ENCODE measurements at regions not wholly inside any gene's neighbourhood (a gene's known extent, or its start where the extent isn't known, plus 50 kb on each side); places are given as distances from the start of the nearest gene placed in this dataset.

DNA sequence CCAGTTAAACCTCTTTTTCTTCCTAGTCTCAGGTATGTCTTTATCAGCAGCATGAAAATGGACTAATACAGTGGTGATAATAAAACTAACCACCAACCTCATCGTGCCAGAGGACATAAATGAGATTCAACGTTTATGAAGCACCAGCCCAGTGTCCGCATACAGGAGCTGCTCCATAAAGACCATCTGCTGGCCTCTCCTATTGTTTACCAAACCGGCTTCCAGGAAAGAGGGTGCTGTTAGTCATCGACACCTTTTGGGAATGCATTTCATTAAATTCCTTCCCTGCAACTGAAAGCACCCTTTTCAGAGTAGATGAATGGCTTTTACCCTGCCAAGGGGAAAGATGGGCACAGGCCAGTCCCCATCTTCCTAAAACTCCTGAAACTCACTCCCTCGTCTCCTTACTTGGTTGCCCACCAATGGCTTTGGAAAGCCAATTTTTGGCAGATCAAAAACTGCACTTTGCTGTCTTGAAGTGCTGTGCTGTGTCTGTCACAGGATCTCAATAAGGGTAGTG, 122.1 kb downstream of the AQP9 start:
- DNase-seq (ENCODE audit: low read depth) = peak; percentile 51
- TF ChIP-seq CTCF (IDR thresholded peaks at IDR 0.05; ENCODE audit: insufficient read depth, low read depth, low read length, missing control alignments) = no peak
- H3K4me3 ChIP-seq (ENCODE audit: low read length) = no peak overlapping the region

- no peak overlapping the region for H3K4me3 ChIP-seq (ENCODE audit: low read length)
- TF ChIP-seq CTCF (IDR thresholded peaks at IDR 0.05; ENCODE audit: insufficient read depth, low read depth, low read length, missing control alignments) = no peak
- peak; percentile 91 for DNase-seq (ENCODE audit: low read depth)
Measured at GRCh38 chr15:58260725-58261267, 122.6 kb downstream of the AQP9 start.

DNA sequence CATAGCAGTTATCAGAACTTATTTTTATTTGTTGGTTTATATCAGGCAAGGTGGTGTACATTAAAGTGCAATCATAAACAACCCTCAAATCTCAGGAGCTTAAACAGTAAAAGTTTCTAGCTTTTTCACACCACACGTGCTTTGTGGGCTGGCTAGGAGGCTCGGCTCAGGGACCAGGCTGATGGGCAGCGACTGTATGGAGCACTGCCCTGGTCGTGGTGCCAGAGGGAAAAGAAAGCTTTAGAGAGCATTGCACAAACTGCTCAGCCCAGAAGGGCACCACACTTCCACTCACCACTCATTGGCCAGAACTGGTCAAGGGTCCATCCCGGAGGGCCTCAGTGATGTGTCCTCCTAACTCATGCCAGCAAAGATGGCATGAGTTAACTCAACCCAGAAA, 123.2 kb downstream of the AQP9 start:
- DNase-seq (ENCODE audit: low read depth) = no peak
- TF ChIP-seq CTCF (IDR thresholded peaks at IDR 0.05; ENCODE audit: insufficient read depth, low read depth, low read length, missing control alignments) = no peak
- H3K4me3 ChIP-seq (ENCODE audit: low read length) = no peak overlapping the region

DNA sequence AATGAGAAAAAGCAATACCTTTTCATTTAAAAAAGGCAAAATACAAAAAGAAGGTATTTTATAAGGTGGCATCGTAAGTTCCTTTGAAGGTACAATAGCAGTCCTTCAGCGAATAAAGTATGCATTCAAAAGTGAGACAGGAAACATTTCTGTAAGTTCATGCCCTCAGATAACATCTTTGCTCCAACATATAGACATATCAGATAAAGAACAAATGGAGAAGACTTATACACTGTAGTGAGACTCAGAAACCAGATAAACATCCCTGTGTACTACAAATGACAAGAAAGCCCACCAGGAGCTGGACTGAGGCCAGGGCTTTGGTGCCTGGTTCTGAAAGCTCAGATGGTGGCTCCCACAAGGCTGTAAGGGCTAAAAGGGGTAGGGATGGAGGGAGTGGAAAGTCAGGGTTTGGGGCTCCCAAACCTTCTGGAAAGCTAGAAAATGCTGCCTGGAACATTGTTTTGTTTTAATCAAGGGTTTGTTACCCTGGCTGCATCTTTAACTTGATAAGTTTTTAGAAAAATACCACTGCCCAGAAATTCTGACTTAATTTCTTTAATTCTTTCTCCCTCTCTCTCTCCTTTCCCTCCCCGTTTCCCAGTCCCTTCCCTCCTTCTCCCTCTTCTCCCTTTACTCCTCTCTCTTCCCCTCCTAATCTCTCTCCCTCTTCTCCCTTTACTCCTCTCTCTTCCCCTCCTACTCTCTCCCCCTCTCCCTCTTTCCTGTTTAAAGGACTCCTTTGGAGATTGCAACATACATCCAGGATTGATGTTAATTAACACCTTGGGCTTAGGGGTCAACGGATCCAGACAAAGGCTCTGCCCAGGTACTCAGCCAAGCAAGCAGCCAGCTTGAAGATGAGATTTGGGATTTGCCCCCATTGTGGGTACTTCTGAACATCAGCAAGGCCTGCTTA, 126.1 kb downstream of the AQP9 start:
- H3K4me3 ChIP-seq (ENCODE audit: low read length) = no peak overlapping the region
- DNase-seq (ENCODE audit: low read depth) = no peak
- TF ChIP-seq CTCF (IDR thresholded peaks at IDR 0.05; ENCODE audit: insufficient read depth, low read depth, low read length, missing control alignments) = no peak

DNA sequence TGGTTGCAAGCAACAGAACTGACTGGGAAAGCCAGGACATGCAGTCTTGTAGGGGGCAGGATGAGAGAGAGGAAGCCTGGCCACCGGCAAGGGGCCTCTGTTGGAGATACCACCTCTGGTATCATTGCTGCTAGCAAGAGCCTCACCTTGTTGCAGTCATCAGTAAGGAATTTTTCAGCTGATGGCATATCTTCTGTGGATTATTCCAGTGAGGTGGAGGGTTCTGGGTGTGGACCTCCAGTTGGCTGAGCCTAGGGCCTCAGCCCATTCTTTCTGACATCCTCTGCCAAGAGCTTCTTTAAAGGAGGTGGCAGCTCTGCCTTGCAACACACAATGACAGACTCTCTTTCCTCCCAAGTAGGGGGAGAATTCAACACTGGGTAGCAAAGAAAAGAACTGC, 128.9 kb downstream of the AQP9 start:
- DNase-seq (ENCODE audit: low read depth) = peak; percentile 73

DNA sequence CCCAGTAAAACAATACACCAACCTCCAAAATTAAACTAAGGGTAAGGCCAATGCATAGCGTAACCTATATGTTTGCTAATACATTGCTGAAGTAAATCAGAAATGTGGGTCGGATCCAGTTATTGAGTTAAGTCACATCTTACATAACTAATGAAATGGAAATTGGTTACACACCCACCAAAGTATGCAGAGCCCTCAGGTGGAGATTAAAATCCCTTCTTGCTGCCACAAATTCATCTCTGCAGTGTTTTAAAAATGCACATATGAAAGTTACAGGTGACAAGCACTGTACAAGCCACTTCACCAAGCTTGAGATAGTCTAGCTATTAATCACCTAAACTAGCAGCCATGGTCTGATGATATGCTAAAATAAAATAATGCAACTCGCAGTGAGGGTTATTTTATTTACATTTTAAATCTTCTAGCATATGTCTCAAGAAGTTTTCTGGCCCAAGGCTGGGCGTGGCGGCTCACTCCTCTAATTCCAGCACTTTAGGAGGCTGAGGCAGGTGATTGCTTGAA, 130.6 kb downstream of the AQP9 start:
- DNase-seq (ENCODE audit: low read depth) = peak; percentile 39
- TF ChIP-seq CTCF (IDR thresholded peaks at IDR 0.05; ENCODE audit: insufficient read depth, low read depth, low read length, missing control alignments) = no peak
- no peak overlapping the region for H3K4me3 ChIP-seq (ENCODE audit: low read length)

More for the DNA sequence above, 128.9 kb downstream of the AQP9 start:
- no peak for TF ChIP-seq CTCF (IDR thresholded peaks at IDR 0.05; ENCODE audit: insufficient read depth, low read depth, low read length, missing control alignments)
- H3K4me3 ChIP-seq (ENCODE audit: low read length) = no peak overlapping the region

Data from epithelial cell of esophagus (primary cell).